SK-N-SH (cell line): ENCODE measurements at regions not wholly inside any gene's neighbourhood (a gene's known extent, or its start where the extent isn't known, plus 50 kb on each side); places are given as distances from the start of the nearest gene placed in this dataset.

Source experiments
- CTCF ChIA-PET: fragments of 300-600, 350-600 bp; formaldehyde crosslinking; extraction: SDS; loops from one replicate; lab custom pipeline; 2021; lab: Yijun Ruan, JAX
- POLR2A ChIA-PET: fragments of 350-600 bp; sonication (Branson Sonifier 250); formaldehyde crosslinking; extraction: SDS; loops from one replicate; lab custom pipeline; 2020; ENCODE audit warnings: antibody characterized with exemption, inconsistent platforms; lab: Yijun Ruan, JAX
- DNase-seq: peaks from one replicate; pipeline ENCODE4 v3.0.0; 2012
- H2AFZ ChIP-seq: fragments of 200-600 bp; sonication (generic); 2 replicates; pipeline ENCODE4 v1.8.1; 2016; ENCODE audit warnings: antibody characterized with exemption, mild to moderate bottlenecking, low read depth
- H3F3A ChIP-seq: fragments of 200-600 bp; sonication (generic); replicated peaks from 2 replicates; pipeline ENCODE3; 2016; ENCODE audit warnings: antibody characterized with exemption, mild to moderate bottlenecking; ENCODE audit not compliant: insufficient read depth
- H3K27ac ChIP-seq, 2 experiments: fragments of 200-500 bp in 1 of 2; fragments of 200-600 bp in 1 of 2; sonication (Bioruptor generic) in 1 of 2; sonication (generic), shearing (Covaris generic) in 1 of 2; 2 replicates each; pipeline versions ENCODE4 v1.5.1 to v1.6.1; 2014 to 2016; ENCODE audit warnings: low read depth in 2 of 2, inconsistent platforms in 1 of 2, low read length in 1 of 2, mild to moderate bottlenecking in 1 of 2, mixed read lengths in 1 of 2
- H3K27me3 ChIP-seq: fragments of 200-600 bp; sonication (generic), shearing (Covaris generic); 2 replicates; pipeline ENCODE4 v1.6.1; 2016; ENCODE audit warnings: mixed run types; ENCODE audit not compliant: insufficient read depth
- H3K36me3 ChIP-seq, 2 experiments: fragments of 200-500 bp in 1 of 2; fragments of 200-600 bp in 1 of 2; sonication (Bioruptor generic) in 1 of 2; sonication (generic) in 1 of 2; replicated peaks in 1 of 2; 2 replicates each; pipeline versions ENCODE3 to v1.5.1; 2014 to 2016; ENCODE audit warnings: low read length in 1 of 2, mild to moderate bottlenecking in 1 of 2; ENCODE audit not compliant: insufficient read depth in 2 of 2, control insufficient read depth in 1 of 2
- H3K4me1 ChIP-seq, 2 experiments: fragments of 200-500 bp in 1 of 2; fragments of 200-600 bp in 1 of 2; sonication (Bioruptor generic) in 1 of 2; sonication (generic), shearing (Covaris generic) in 1 of 2; 2 replicates each; pipeline versions ENCODE4 v1.5.1 to v1.6.1; 2014 to 2016; ENCODE audit warnings: low read depth in 1 of 2, low read length in 1 of 2, mixed run types in 1 of 2; ENCODE audit not compliant: insufficient read depth in 2 of 2, control insufficient read depth in 1 of 2
- H3K4me2 ChIP-seq: fragments of 200-600 bp; sonication (generic), shearing (Covaris generic); 2 replicates; pipeline ENCODE4 v1.6.1; 2017; ENCODE audit warnings: mixed run types
- H3K4me3 ChIP-seq, 2 experiments: fragments of 200-500 bp in 1 of 2; fragments of 200-600 bp in 1 of 2; sonication (Bioruptor generic) in 1 of 2; sonication (generic), shearing (Covaris generic) in 1 of 2; 2 replicates each; pipeline versions ENCODE4 v1.5.1 to v1.8.1; 2014 to 2016; ENCODE audit warnings: low read depth in 2 of 2, inconsistent platforms in 1 of 2, low read length in 1 of 2, mild to moderate bottlenecking in 1 of 2, mixed read lengths in 1 of 2, moderate library complexity in 1 of 2
- H3K79me2 ChIP-seq: fragments of 200-600 bp; sonication (generic); 2 replicates; pipeline ENCODE4 v1.8.1; 2017; ENCODE audit warnings: mild to moderate bottlenecking; ENCODE audit not compliant: insufficient read depth
- H3K9ac ChIP-seq: fragments of 200-600 bp; sonication (generic); 2 replicates; pipeline ENCODE4 v1.6.1; 2017; ENCODE audit warnings: mixed run types
- H3K9me2 ChIP-seq: fragments of 200-600 bp; sonication (generic); 2 replicates; pipeline ENCODE4 v1.6.1; 2017; ENCODE audit warnings: mixed run types
- H3K9me3 ChIP-seq: fragments of 200-600 bp; sonication (generic); 2 replicates; pipeline ENCODE4 v1.6.1; 2017; ENCODE audit warnings: mixed run types, mild to moderate bottlenecking, moderate library complexity
- H4K20me1 ChIP-seq: fragments of 200-600 bp; sonication (generic); 2 replicates; pipeline ENCODE4 v1.6.1; 2017; ENCODE audit warnings: mild to moderate bottlenecking, mixed run types; ENCODE audit not compliant: insufficient read depth
- EZH2phosphoT487 ChIP-seq: fragments of 200-600 bp; sonication (generic); IDR thresholded peaks from 2 replicates; pipeline ENCODE4 v1.6.1; 2017; ENCODE audit warnings: low read depth, mixed run types, mild to moderate bottlenecking, antibody characterized with exemption, moderate library complexity, borderline replicate concordance
- GABPA ChIP-seq: IDR thresholded peaks from 2 replicates; pipeline ENCODE4 v1.4.0; 2012; ENCODE audit warnings: low read depth, mild to moderate bottlenecking
- IRF3 ChIP-seq: fragments of 150-350 bp; IDR thresholded peaks from 2 replicates; pipeline ENCODE4 v1.6.1; 2016; ENCODE audit warnings: mild to moderate bottlenecking, low read depth, low read length
- JUND ChIP-seq: IDR thresholded peaks from 2 replicates; pipeline ENCODE4 v1.4.0; 2012
- MEF2A ChIP-seq: IDR thresholded peaks from 2 replicates; pipeline ENCODE4 v1.4.0; 2012; ENCODE audit warnings: low read depth, borderline replicate concordance
- MXI1 ChIP-seq: IDR thresholded peaks from 2 replicates; pipeline ENCODE4 v1.6.1; 2012; ENCODE audit warnings: mild to moderate bottlenecking, low read depth, low read length, improper control_type of control experiment
- NRF1 ChIP-seq: IDR thresholded peaks from 2 replicates; pipeline ENCODE4 v1.6.1; 2012; ENCODE audit warnings: low read depth, mild to moderate bottlenecking, low read length
- PBX3 ChIP-seq: IDR thresholded peaks from 2 replicates; pipeline ENCODE4; 2012
- REST ChIP-seq: IDR thresholded peaks from 2 replicates; pipeline ENCODE4 v1.6.1; 2012; ENCODE audit warnings: mild to moderate bottlenecking, low read depth, low read length, moderate library complexity
- RXRA ChIP-seq: IDR thresholded peaks from 2 replicates; pipeline ENCODE4 v1.4.0; 2012; ENCODE audit warnings: low read depth, mild to moderate bottlenecking, borderline replicate concordance
- SMC3 ChIP-seq: IDR thresholded peaks from 2 replicates; pipeline ENCODE4 v1.6.1; 2012; ENCODE audit warnings: low read depth, low read length, improper control_type of control experiment
- TAF1 ChIP-seq: IDR thresholded peaks from 2 replicates; pipeline ENCODE4 v1.6.1; 2012; ENCODE audit warnings: low read depth, mild to moderate bottlenecking, low read length, moderate library complexity, borderline replicate concordance
- TCF12 ChIP-seq: IDR thresholded peaks from 2 replicates; pipeline ENCODE4 v1.4.0; 2012
- TEAD4 ChIP-seq: IDR thresholded peaks from 2 replicates; pipeline ENCODE4 v1.4.0; 2012; ENCODE audit warnings: mild to moderate bottlenecking, borderline replicate concordance; ENCODE audit not compliant: insufficient read depth
- USF2 ChIP-seq: fragments of 150-350 bp; IDR thresholded peaks from 2 replicates; pipeline ENCODE4 v1.6.1; 2017; ENCODE audit warnings: antibody characterized with exemption, low read length, low read depth, borderline replicate concordance
- YY1 ChIP-seq: IDR thresholded peaks from 2 replicates; pipeline ENCODE4 v1.4.0; 2012; ENCODE audit warnings: low read depth, mild to moderate bottlenecking
- WGBS: methylation state at CpG from one replicate; pipeline ENCODE4 v1.1.6; 2017; ENCODE audit warnings: low lambda C conversion rate; 5-methylcytosine and 5-hydroxymethylcytosine counted together

GRCh38 chr3:89685731-89686130, 578.3 kb downstream of the EPHA3 start:
- H3K36me3 ChIP-seq = no peaks in the 10 kb centered on the region
- H2AFZ ChIP-seq = no peak overlapping the region
- no peaks in the 10 kb centered on the region for H3K9me3 ChIP-seq
- H3K9ac ChIP-seq = no peak overlapping the region
- H3K9me2 ChIP-seq = no peaks in the 10 kb centered on the region
- no peaks in the 10 kb centered on the region for H3K27me3 ChIP-seq
- no peak overlapping the region for H3K4me3 ChIP-seq
- H3K27ac ChIP-seq = no peak overlapping the region
- H4K20me1 ChIP-seq = no peaks in the 10 kb centered on the region
- 7% methylated on average over 1 of the region's 1 CpG for whole genome bisulfite sequencing
- H3K4me1 ChIP-seq = peaks cover 0 to 4% of the 10 kb centered on the region in 2 experiments; a peak in 1 of 4 replicates
- CTCF ChIA-PET = interaction anchor here (0.6 kb wide), 1 partner anchor 329 kb away, joined by 3 read pairs; no protein-coding TSS in a partner anchor
- no peak overlapping the region for H3K4me2 ChIP-seq
- POLR2A ChIA-PET = no interaction called here
- no peaks in the 10 kb centered on the region for H3F3A ChIP-seq
- TF ChIP-seq IRF3 (no peak), TEAD4 (no peak), TAF1 (no peak), MEF2A (no peak), MXI1 (no peak), NRF1 (no peak), JUND (no peak)
- no peaks in the 10 kb centered on the region for H3K79me2 ChIP-seq
- DNase-seq = no peak

- Histone ChIP-seq H3K4me2 (no peak overlapping the region), H3K79me2 (no peaks in the 10 kb centered on the region), H3K4me1 (no peaks in the 10 kb centered on the region; a peak in 1 of 4 replicates), H3K9me3 (no peaks in the 10 kb centered on the region), H3K27ac (no peak overlapping the region), H3K9ac (no peak overlapping the region), H3K4me3 (no peak overlapping the region), H2AFZ (no peak overlapping the region), H4K20me1 (no peaks in the 10 kb centered on the region), H3K27me3 (no peaks in the 10 kb centered on the region), H3F3A (no peaks in the 10 kb centered on the region), H3K9me2 (no peaks in the 10 kb centered on the region), H3K36me3 (no peaks in the 10 kb centered on the region)
- 0% methylated on average over 2 of the region's 2 CpGs for WGBS
- ChIA-PET CTCF (no interaction called here), POLR2A (no interaction called here)
- DNase-seq = no peak
- TF ChIP-seq USF2 (no peak), TCF12 (no peak), IRF3 (no peak), REST (no peak), PBX3 (no peak), GABPA (no peak), RXRA (no peak), YY1 (no peak), SMC3 (no peak), JUND (no peak), EZH2phosphoT487 (no peak), NRF1 (no peak)
These were observed 583.2 kb downstream of the EPHA3 start for GRCh38 chr3:89690646-89691045.
